ENCODE measurements at regions not wholly inside any gene's neighbourhood (a gene's known extent, or its start where the extent isn't known, plus 50 kb on each side); places are given as distances from the start of the nearest gene placed in this dataset.

GRCh38 chr1:170271430-170272161, 125.8 kb downstream of the NTMT2 start:
- no peak for TF ChIP-seq ZFX (IDR thresholded peaks at IDR 0.05)
- TF ChIP-seq CTCF (conservative IDR thresholded peaks at IDR 0.05): no peak

GRCh38 chr1:170273291-170274130, 127.8 kb downstream of the NTMT2 start:
- no peak overlapping the region for H3K27ac ChIP-seq
- no peak for TF ChIP-seq ZFX (IDR thresholded peaks at IDR 0.05)

More at GRCh38 chr1:170271430-170272161, 125.8 kb downstream of the NTMT2 start:
- H3K27ac ChIP-seq: no peak overlapping the region

- TF ChIP-seq CTCF (conservative IDR thresholded peaks at IDR 0.05) (no peak), ZFX (IDR thresholded peaks at IDR 0.05) (no peak)
- no peak overlapping the region for H3K27ac ChIP-seq
Measured at GRCh38 chr1:170274131-170274501, 128.4 kb downstream of the NTMT2 start.

- no peak overlapping the region for H3K27ac ChIP-seq
- TF ChIP-seq ZFX (IDR thresholded peaks at IDR 0.05) (no peak), CTCF (conservative IDR thresholded peaks at IDR 0.05) (no peak)
Measured at GRCh38 chr1:170277985-170278384, 132.2 kb downstream of the NTMT2 start.

GRCh38 chr1:170284016-170284415, 138.3 kb downstream of the NTMT2 start:
- TF ChIP-seq CTCF (conservative IDR thresholded peaks at IDR 0.05): no peak
- no peak for TF ChIP-seq ZFX (IDR thresholded peaks at IDR 0.05)
- no peak overlapping the region for H3K27ac ChIP-seq

- no peak overlapping the region for H3K27ac ChIP-seq
- TF ChIP-seq CTCF (conservative IDR thresholded peaks at IDR 0.05) (no peak), ZFX (IDR thresholded peaks at IDR 0.05) (no peak)
Measured at GRCh38 chr1:170284512-170284911, 138.8 kb downstream of the NTMT2 start.

GRCh38 chr1:170284951-170285350, 139.2 kb downstream of the NTMT2 start:
- H3K27ac ChIP-seq: no peak overlapping the region
- TF ChIP-seq CTCF (conservative IDR thresholded peaks at IDR 0.05) (no peak), ZFX (IDR thresholded peaks at IDR 0.05) (no peak)
